GM21619 (cell line): ENCODE measurements at regions not wholly inside any gene's neighbourhood (a gene's known extent, or its start where the extent isn't known, plus 50 kb on each side); places are given as distances from the start of the nearest gene placed in this dataset.

Experiments used
- ATAC-seq: cut with Tn5 transposase; IDR thresholded peaks from one replicate; pipeline ENCODE4 v1.9.1; 2021; ENCODE audit not compliant: unreplicated experiment

DNA sequence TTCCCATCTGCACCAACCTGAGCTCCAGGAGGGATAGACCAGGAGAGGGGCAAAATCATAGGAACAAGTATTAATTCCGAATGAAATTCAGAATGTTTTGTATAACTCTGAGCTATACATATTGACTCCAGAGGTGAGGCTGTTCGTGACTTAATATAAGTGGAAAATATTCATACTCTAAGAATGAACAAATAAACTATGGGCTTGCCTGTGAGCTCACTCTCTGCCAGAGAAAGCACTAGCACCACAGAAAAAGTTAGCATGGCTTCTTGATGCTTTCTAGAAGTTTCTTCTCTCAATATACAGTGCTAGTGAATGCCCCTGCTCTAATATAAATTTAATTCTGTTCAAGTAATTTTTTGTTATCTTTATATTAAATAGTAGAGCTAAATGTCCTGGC lies 1536.4 kb upstream of the FLRT2 start:
- ATAC-seq: no peak

DNA sequence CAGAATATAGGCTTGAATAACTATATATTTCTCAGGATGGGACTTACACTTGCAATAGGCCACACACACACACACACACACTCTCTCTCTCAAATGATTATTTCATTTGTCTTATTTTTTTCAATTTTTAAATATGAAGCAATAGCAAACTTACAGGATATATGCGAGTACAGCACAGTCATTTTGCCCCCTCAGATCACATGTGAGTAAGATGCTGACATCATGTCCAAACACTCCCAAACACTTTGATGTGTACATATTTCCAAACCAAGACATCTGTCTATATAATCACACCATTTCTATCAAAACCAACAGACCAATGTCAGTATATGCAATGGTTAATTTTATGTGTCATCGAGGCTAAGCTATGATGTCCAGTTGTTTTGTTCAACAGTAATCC lies 1535.9 kb upstream of the FLRT2 start:
- ATAC-seq: no peak

DNA sequence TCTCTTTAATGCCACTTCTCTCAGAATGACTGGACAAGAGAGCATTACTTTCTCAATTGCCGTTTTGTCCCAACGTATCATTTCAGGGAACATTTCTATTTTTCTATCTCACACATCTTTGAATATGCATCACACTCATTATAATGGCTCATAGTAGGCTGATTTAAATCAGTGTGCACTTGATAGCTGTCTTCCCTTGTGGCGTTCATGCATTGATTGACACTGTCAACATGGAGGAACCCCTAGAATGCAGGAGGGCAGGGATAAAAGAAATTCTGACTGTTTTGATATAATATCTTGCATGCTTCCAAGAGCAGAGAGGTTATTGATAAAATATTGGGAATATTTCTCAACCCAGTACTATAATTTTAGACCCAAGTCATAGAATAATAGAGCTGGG lies 1528.9 kb upstream of the FLRT2 start:
- no peak for ATAC-seq

DNA sequence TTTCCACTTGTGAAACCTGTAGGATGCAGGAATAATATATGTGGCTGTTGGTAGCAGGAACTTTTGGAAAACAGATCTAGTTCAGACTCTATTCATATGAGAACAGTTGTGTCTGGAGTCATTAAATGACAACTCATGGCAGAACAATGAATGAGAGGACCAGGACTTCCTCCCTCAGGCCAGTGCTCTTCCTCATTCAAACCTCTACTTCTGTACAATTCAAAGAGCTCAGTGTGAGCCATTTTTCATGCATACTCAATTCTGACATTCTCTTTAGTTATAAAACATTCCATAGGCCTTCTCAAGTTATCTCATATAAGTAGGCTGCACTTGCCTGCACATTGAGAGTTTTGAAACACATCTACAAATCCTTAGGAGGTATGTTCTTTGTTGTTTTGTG lies 1526.6 kb upstream of the FLRT2 start:
- no peak for ATAC-seq

DNA sequence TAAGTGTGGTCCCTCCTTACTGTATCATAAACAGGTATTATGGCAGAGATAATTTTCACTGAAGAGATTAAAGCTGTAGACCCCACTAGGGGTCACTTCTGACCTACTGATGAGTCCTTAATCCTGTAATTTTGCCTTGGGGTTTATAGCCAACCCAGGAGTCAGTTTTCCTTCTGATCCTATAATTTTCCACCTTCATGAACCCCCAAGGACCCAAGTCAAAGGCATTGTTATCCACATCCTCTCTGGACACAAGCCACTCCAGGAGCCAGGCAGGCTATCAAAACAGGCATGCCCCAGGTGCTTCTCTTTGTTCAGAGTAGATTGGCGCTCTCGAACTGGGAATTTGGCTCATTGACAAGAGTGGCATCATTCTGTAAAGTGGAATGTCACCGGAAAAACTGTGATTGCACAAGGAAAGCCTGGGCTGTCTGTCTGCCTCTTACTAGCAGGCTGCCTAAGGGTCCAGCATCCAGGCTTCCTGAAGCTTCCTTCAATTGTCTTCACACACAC lies 1523.2 kb upstream of the FLRT2 start:
- ATAC-seq: no peak

DNA sequence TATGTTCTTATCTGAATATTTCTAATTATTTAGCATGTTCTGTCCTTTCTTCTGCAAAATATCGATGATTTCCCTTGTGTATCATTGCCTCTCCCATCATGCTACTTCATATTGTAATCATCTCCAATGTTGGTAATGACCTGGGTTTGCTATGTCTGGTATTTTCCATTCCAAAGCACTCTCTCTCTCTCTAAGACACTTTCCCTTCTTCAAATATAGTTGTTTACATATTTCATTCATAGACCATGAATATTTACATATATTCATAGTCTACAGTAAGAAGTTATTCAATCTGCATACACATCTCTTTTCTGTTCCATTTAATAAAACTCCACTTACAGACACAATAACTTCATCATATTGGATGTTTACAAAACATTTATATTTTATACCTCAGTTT lies 1516.5 kb upstream of the FLRT2 start:
- ATAC-seq: no peak

DNA sequence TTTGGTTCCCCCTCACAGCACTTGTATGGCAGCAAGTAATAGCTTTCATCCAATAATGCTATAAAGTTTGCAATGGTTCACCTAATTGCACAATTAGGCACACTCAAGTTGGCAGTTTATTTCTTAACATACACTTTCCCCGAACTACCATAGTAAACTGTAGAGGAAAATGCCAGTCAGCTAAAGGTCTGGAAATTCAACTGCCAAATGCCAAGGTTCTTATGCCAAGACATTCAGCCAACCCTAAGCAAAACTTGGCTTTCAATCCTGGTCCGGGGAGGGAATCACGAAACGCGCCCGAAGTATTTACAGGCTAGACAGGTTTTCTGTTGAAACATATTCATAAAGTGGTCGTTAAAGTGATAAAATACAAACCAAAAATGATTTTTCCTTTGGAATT lies 1512.4 kb upstream of the FLRT2 start:
- ATAC-seq: no peak

DNA sequence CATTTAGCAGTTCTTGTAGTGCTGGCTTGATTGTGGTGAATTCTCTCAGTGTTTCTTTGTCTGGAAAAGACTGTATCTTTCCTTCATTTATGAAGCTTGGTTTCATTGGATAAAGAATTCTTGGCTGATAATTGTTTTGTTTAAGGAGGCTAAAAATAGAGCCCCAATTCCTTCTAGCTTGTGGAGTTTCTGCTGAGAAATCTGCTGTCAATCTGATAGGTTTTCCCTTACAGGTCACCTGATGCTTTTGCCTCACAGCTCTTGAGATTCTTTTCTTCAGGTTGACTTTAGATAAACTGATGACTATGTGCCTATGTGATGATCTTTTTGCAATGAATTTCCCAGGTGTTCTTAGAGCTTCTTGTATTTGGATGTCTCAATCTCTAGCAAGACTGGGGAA lies 1508.5 kb upstream of the FLRT2 start:
- ATAC-seq: no peak

DNA sequence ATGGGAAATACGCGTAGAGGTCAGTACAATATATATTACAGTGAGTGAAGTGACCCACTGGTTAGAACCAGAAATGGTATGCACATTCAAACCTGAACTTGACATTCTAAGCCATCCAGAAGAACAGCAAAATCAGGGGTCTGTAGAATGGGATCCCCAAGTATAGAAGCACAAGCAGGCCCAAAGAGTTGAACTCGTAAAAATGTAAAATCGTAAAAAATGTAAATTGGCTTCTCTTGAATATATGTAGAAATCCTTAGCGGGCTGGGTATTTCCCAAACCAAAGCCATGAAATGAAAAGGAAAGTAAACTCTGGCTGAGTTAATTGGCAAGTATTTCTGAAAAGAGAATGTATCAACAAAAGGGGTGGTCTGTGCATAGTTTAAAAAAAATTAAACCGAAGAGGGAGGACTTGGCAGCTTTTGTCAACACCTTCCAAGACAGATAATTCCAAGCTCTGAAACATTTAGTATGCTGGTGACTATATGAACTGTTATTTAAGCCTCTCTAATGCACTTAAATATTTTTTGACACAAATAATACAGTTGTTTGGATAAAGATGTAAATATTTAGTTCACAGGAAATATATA lies 1505.6 kb upstream of the FLRT2 start:
- no peak for ATAC-seq

DNA sequence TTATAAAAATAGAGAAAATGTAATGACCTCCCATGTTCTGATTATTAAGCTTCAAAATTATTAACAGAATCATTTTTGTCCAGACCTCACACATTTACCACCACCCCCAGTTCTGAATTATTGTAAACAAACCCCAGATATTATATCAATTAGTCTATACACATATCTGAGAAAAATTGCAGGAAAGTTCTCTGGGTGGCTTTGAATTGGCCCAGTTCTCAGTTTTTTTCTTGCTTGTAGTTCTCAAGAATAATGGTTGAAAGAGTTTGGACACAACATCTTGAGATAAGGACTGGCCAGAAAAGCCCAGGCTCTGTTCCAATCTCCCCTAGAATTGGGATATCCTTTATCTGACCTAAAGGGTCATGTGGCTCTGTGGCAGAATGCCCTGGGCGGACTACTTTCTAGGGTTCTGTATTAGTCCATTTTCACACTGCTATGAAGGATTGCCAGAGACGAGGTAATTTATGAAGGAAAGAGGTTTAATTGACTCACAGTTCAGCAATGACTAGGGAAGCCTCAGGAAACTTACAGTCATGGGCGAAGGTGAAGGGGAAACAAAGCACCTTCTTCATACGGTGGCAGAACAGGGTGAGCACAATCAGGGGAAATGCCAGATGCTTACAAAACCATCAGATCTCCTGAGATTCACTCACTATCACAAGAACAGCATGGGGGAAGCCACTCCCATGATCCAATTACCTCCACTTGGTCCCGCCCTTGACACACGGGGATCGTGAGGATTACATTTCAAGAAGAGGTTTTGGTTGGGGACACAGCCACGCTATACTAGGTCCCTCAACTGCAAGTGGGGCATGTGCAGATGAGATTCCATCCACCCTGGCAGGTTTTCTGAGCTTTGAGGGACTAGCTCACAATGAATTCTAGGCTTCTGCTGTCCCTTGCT lies 1504.6 kb upstream of the FLRT2 start:
- no peak for ATAC-seq

DNA sequence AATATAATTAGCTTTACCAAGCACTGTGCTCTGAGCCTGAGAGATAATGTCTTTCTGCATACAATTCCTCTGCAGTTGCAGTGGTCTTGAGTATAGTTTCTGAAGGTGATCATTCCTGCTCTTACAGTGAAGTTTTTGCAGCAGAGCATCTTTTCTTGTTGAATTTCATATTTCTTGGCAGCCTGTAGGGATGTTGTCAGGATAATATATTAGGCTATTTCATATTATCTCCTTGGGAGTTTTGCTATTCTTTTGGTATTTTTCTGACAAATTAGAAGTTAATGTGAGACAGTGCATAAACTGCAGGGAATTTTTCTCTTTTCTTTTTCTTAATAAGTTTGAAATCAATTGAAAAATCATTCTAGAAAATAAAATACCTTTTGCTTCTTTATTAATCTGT lies 1502.6 kb upstream of the FLRT2 start:
- ATAC-seq: no peak

DNA sequence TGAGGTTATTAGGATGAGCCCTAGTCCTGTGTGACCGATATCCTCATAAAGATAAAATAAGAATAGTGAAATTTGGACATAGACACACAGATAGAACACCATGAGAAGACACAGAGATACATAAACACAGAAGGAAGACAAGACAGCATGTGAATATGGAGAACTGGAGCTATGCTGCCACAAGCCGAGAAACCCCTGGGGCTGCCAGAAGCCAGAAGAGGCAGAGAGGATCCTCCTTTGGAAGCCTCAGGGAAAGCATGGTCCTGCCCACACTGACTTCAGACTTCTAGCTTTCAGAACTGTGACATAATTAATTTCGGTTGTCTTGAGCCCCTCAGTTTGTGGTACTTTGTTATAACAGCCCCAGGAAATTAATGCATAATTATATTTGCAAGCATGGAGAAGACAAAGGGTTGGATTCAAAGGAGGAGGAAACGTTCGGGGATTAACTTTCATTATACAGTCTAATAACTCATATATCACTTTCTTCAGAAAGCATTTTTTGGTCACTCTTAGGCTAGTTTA lies 1501.8 kb upstream of the FLRT2 start:
- ATAC-seq: no peak

DNA sequence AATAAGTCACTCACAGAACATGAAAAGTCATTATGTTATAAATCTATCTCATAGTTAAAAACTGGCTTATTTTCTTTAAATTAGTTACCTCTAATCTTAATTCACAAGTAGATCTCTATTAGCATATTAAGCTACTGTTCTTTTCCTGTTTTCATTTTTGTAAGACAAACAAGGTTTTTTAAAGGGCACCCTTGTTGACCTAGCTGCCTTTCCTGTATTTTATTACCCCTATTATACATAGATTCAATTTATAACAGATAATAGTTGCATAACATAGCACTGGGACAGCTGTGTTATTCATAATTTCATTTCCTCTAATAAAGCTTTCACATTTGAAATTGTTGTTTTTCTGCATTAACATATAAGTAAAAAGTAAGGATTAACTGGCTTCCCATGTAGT lies 1500.7 kb upstream of the FLRT2 start:
- no peak for ATAC-seq

DNA sequence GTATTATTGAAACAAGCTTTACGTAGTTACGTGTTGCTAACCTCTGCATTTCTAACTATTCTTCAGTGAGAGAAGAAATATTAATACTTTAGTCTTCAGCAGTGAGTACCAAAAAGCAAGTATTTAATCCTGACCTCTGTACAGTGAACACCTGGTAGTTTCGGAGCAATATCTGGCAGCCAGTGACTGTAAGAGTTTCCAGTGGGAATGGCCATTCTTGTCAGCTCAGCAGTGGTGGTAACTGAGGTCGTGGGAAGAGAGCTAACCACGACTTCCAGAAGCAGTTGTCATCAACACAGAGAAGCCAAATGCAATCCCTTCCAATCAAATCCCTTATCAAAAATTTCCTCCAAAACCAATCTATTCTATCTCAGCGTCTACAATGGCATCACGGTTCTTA lies 1500.2 kb upstream of the FLRT2 start:
- ATAC-seq: no peak

DNA sequence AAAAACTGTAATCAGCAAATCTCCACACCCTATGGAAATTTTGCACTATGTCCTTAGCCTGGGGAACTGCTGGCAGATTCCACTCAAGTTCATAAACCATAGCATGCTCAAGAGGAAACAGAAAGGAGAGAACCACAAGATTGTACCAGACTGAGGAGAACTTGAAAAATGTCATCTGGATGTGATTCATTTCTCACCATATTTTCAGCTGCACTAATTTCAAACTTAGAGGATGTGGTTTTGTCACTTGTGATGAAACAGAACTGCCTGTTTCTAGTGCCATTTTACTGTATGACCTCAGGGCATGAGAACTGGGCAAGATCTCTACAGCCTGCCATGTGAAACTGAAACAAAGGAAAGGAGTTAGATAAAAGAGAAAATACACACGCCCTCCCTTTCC lies 1493.1 kb upstream of the FLRT2 start:
- no peak for ATAC-seq

DNA sequence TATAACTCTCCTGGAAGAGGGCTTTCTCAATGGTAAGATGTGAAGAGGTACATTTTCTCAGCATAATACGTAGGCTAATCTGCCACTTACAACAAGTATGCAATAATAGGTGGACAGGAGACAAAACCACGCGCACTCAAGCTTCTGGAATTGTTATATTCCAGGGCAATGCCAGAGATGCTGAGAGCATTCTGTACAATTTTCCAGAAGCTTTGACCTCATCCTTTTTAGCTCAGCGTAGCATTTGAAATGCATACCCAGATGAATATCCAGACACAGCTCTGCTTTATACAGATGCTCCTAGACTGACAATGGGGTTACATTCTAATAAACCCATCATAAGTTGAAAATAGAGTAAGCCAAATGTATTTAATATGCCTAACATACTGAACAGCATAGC lies 1492.4 kb upstream of the FLRT2 start:
- ATAC-seq: no peak

DNA sequence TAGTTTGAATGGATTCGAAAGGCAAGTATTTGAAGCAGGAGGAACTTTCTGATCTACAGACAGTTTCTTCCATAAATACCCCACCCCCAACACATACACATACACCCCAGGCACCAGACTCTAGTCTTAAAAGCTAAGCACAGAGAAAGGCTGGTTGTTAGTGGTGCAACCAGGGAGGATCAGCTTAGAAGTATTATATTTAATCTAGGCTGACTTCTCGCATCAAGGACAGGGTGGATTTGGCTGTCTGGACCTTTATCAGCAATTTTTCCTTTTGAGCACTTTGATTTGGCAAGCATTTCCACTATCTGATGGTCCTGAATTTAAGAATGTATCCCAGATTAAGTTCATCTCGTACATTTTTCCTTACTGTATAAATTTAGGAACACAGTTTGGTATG lies 1489.8 kb upstream of the FLRT2 start:
- no peak for ATAC-seq

DNA sequence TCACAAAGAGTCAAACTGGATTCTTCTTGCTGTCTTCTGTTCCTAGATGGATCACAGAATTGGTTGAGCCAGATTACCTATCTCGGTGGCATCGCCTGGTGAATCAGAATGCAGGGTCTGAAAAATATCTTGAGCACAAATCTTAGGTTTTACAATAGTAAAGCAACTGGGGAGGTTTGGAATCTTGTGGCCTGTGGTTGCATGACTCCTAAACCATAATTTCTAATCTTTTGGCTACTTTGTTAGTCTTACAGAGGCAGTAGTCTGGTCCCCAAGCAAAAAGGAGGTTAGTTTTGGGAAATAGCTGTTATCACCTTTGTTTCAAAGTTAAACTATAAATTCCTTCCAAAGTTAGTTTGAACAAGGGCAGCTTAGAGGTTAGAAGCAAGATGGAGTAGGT lies 1488.5 kb upstream of the FLRT2 start:
- no peak for ATAC-seq

DNA sequence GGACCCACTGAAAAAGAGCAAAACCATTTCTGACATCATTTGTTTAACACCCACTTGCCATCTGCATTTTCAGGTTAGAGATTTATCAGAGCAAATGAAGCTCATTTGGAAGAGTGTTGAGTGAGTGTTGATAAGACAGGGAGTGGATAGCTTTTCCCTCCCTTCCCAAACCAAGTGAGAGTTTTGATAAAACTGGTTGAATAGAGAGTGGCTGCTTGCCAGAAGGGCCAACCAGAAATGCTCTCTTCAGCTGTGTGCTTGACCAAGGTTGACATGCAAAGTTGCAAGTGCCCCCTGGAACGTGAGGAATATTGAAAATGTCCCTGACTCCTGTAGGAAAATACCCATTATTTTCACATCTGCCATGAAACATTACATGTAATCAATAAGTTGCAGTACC lies 1487.0 kb upstream of the FLRT2 start:
- ATAC-seq: no peak

DNA sequence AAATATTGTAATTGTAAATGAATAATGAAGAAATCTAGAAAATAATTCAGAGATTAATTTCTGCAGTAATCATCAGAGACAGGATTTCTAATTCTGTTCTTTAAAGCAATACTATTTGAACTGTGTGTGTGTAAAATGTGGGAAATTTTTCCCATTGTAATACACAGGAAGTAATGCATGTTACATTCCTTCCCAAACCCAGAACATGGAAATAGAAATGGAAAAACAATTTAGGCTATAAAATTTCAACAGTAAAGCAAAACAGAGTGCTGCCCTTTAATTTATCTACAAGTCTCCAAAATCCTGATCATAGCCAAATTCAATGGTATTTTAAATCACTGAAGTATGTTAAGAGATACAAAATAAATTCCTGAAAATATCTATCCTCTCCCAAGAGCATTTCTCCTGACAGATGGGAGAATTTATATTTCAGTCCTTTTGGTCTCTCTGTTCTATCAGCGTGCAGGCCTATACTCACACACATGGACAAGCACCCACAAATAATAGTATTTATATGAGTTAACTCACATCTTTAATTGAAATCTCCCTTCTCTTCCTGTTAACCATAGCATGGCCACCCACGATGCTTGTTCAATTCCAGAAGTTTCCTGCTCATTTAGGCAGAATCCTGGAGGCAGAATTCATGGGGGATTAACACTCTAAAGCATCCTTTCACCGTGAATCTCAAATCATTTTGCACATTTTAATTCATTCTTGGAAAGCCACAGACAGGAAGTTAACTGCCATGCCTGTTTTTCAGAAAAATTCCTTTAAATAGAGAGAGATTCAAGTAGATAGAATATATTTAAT lies 1465.4 kb upstream of the FLRT2 start:
- no peak for ATAC-seq

DNA sequence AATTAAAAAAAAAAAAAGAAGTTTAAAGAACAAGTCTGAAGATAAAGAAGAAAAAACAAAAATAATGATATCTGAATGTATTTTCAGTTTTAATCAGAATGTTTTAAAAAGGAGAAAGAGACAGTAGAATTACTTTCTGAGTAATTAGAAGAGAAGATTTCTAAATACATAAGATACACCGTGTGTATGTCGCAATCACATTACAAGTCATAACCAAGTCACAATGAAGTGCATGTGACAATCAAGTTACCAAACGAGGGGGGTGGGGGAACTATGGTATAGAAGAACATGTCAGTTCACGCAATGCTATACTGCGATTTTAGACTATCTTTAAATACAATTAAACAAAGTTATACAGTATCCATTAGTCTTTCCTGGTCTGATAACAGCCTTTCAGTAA lies 1464.1 kb upstream of the FLRT2 start:
- ATAC-seq: no peak

DNA sequence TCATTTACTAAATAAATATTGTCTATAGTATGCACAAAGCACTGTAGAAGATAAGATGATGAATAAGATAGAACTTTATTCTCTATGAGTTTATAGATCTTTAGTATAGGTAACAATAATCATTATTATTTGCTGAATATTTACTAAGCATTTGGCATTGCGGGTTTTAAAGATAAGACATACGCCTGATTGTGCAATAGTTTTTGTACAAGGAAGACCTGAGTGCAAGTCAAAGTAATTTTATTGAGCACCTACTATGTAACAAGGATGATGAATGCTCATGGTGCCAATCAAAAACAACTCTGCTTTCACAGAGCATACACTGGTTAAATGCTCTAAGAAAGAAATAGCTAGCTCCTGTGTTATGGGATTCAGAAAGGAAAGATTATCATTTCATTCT lies 1461.7 kb upstream of the FLRT2 start:
- no peak for ATAC-seq
